Central memory CD8-positive, alpha-beta T cell (primary cell): ENCODE measurements at regions not wholly inside any gene's neighbourhood (a gene's known extent, or its start where the extent isn't known, plus 50 kb on each side); places are given as distances from the start of the nearest gene placed in this dataset.

Experiments
- ATAC-seq: fragments of 150-1000 bp; cut with Tn5 transposase; replicated peaks from 2 replicates; pipeline ENCODE4 v1.10.0; 2022; ENCODE audit warnings: mild to moderate bottlenecking, moderate FRiP score, moderate number of reproducible peaks; ENCODE audit not compliant: poor library complexity, severe bottlenecking; ENCODE audit errors: extremely low read depth
- DNase-seq, 2 donors: peaks; one replicate each; pipeline ENCODE4 v3.0.0; 2021; ENCODE audit warnings: low spot score in 2 of 2
- H3K27ac Mint-ChIP-seq: one replicate; pipeline ENCODE4 v1.8.0; 2022; ENCODE audit warnings: low read depth, mild to moderate bottlenecking, moderate library complexity, mixed read lengths
- H3K27me3 Mint-ChIP-seq: one replicate; pipeline ENCODE4 v1.8.0; 2022; ENCODE audit warnings: mixed read lengths
- H3K36me3 Mint-ChIP-seq: one replicate; pipeline ENCODE4 v1.8.0; 2022; ENCODE audit warnings: mild to moderate bottlenecking, moderate library complexity, mixed read lengths; ENCODE audit not compliant: insufficient read depth
- H3K4me1 Mint-ChIP-seq: one replicate; pipeline ENCODE4 v1.8.0; 2022; ENCODE audit warnings: mixed read lengths
- H3K4me3 Mint-ChIP-seq: one replicate; pipeline ENCODE4 v1.8.0; 2022; ENCODE audit warnings: mild to moderate bottlenecking, moderate library complexity, mixed read lengths
- H3K9me3 Mint-ChIP-seq: one replicate; pipeline ENCODE4 v1.8.0; 2022; ENCODE audit warnings: mixed read lengths

- Mint-ChIP-seq H3K27me3 (peaks cover 48% of the 10 kb centered on the region), H3K4me3 (no peak overlapping the region), H3K4me1 (no peaks in the 10 kb centered on the region), H3K9me3 (no peaks in the 10 kb centered on the region), H3K36me3 (no peaks in the 10 kb centered on the region), H3K27ac (no peak overlapping the region)
- ATAC-seq (no peak), DNase-seq (no peak)
Observed at GRCh38 chr22:49192857-49193250, 634.8 kb downstream of the BRD1 start.

- Mint-ChIP-seq H3K4me1 (no peaks in the 10 kb centered on the region), H3K4me3 (no peak overlapping the region), H3K36me3 (no peaks in the 10 kb centered on the region), H3K27ac (no peak overlapping the region), H3K27me3 (peaks cover 44% of the 10 kb centered on the region), H3K9me3 (no peaks in the 10 kb centered on the region)
- no peak for DNase-seq
- no peak for ATAC-seq
Observed at GRCh38 chr22:49192180-49192856, 635.4 kb downstream of the BRD1 start.

GRCh38 chr22:49191506-49191980 lies 636.1 kb downstream of the BRD1 start:
- H3K9me3 Mint-ChIP-seq = no peaks in the 10 kb centered on the region
- ATAC-seq = no peak
- no peak for DNase-seq
- H3K4me3 Mint-ChIP-seq = no peak overlapping the region
- H3K4me1 Mint-ChIP-seq = no peaks in the 10 kb centered on the region
- no peaks in the 10 kb centered on the region for H3K36me3 Mint-ChIP-seq
- peaks cover 44% of the 10 kb centered on the region for H3K27me3 Mint-ChIP-seq
- H3K27ac Mint-ChIP-seq = no peak overlapping the region

GRCh38 chr22:49190816-49191505 lies 636.7 kb downstream of the BRD1 start:
- H3K9me3 Mint-ChIP-seq = no peaks in the 10 kb centered on the region
- no peak overlapping the region for H3K4me3 Mint-ChIP-seq
- H3K36me3 Mint-ChIP-seq = no peaks in the 10 kb centered on the region
- no peaks in the 10 kb centered on the region for H3K4me1 Mint-ChIP-seq
- DNase-seq (no peak), ATAC-seq (no peak)
- peaks cover 44% of the 10 kb centered on the region for H3K27me3 Mint-ChIP-seq
- H3K27ac Mint-ChIP-seq = no peak overlapping the region

GRCh38 chr22:49189871-49190270 lies 637.8 kb downstream of the BRD1 start:
- Mint-ChIP-seq H3K4me3 (no peak overlapping the region), H3K27me3 (peaks cover 44% of the 10 kb centered on the region), H3K27ac (no peak overlapping the region), H3K4me1 (no peaks in the 10 kb centered on the region), H3K36me3 (peaks cover 2% of the 10 kb centered on the region), H3K9me3 (no peaks in the 10 kb centered on the region)
- DNase-seq (no peak), ATAC-seq (no peak)

GRCh38 chr22:49188591-49188990 lies 639.1 kb downstream of the BRD1 start:
- H3K36me3 Mint-ChIP-seq = peaks cover 2% of the 10 kb centered on the region
- peaks cover 44% of the 10 kb centered on the region for H3K27me3 Mint-ChIP-seq
- no peak for ATAC-seq
- no peak overlapping the region for H3K4me3 Mint-ChIP-seq
- H3K9me3 Mint-ChIP-seq = no peaks in the 10 kb centered on the region
- H3K4me1 Mint-ChIP-seq = no peaks in the 10 kb centered on the region
- no peak overlapping the region for H3K27ac Mint-ChIP-seq
- DNase-seq = no peak

GRCh38 chr22:49188091-49188490 lies 639.6 kb downstream of the BRD1 start:
- Mint-ChIP-seq H3K36me3 (peaks cover 2% of the 10 kb centered on the region), H3K9me3 (no peaks in the 10 kb centered on the region), H3K27ac (no peak overlapping the region), H3K27me3 (peaks cover 43% of the 10 kb centered on the region), H3K4me1 (no peaks in the 10 kb centered on the region), H3K4me3 (no peak overlapping the region)
- ATAC-seq = no peak
- DNase-seq = no peak

GRCh38 chr22:49186762-49187161 lies 640.9 kb downstream of the BRD1 start:
- DNase-seq (no peak), ATAC-seq (no peak)
- no peaks in the 10 kb centered on the region for H3K9me3 Mint-ChIP-seq
- H3K27ac Mint-ChIP-seq = no peak overlapping the region
- H3K27me3 Mint-ChIP-seq = peaks cover 40% of the 10 kb centered on the region
- peaks cover 2% of the 10 kb centered on the region for H3K36me3 Mint-ChIP-seq
- no peak overlapping the region for H3K4me3 Mint-ChIP-seq
- H3K4me1 Mint-ChIP-seq = no peaks in the 10 kb centered on the region

GRCh38 chr22:49186293-49186692 lies 641.4 kb downstream of the BRD1 start:
- no peaks in the 10 kb centered on the region for H3K9me3 Mint-ChIP-seq
- no peak for ATAC-seq
- H3K4me3 Mint-ChIP-seq = no peak overlapping the region
- H3K27ac Mint-ChIP-seq = no peak overlapping the region
- peaks cover 2% of the 10 kb centered on the region for H3K36me3 Mint-ChIP-seq
- no peak for DNase-seq
- no peaks in the 10 kb centered on the region for H3K4me1 Mint-ChIP-seq
- peaks cover 37% of the 10 kb centered on the region for H3K27me3 Mint-ChIP-seq

- peaks cover 2% of the 10 kb centered on the region for H3K36me3 Mint-ChIP-seq
Observed at GRCh38 chr22:49185312-49185969, 642.2 kb downstream of the BRD1 start.

GRCh38 chr22:49184736-49185135 lies 642.9 kb downstream of the BRD1 start:
- no peaks in the 10 kb centered on the region for H3K4me1 Mint-ChIP-seq
- H3K36me3 Mint-ChIP-seq = peaks cover 2% of the 10 kb centered on the region

More at GRCh38 chr22:49185312-49185969, 642.2 kb downstream of the BRD1 start:
- no peak overlapping the region for H3K27ac Mint-ChIP-seq
- H3K4me1 Mint-ChIP-seq = no peaks in the 10 kb centered on the region
- DNase-seq (no peak), ATAC-seq (no peak)
- H3K4me3 Mint-ChIP-seq = no peak overlapping the region
- H3K27me3 Mint-ChIP-seq = peaks cover 34% of the 10 kb centered on the region
- no peaks in the 10 kb centered on the region for H3K9me3 Mint-ChIP-seq

GRCh38 chr22:49183826-49184216 lies 643.9 kb downstream of the BRD1 start:
- no peak for ATAC-seq
- Mint-ChIP-seq H3K4me1 (no peaks in the 10 kb centered on the region), H3K27ac (no peak overlapping the region), H3K9me3 (no peaks in the 10 kb centered on the region), H3K27me3 (peaks cover 27% of the 10 kb centered on the region), H3K4me3 (no peak overlapping the region), H3K36me3 (peaks cover 2% of the 10 kb centered on the region)
- DNase-seq = no peak

More at GRCh38 chr22:49184736-49185135, 642.9 kb downstream of the BRD1 start:
- Mint-ChIP-seq H3K27me3 (peaks cover 31% of the 10 kb centered on the region), H3K9me3 (no peaks in the 10 kb centered on the region), H3K27ac (no peak overlapping the region), H3K4me3 (no peak overlapping the region)
- DNase-seq = no peak
- ATAC-seq = no peak
